H9 (cell line): ENCODE measurements at regions not wholly inside any gene's neighbourhood (a gene's known extent, or its start where the extent isn't known, plus 50 kb on each side); places are given as distances from the start of the nearest gene placed in this dataset.

Experiments used
- DNase-seq: peaks from one replicate; pipeline ENCODE4 v3.0.0-alpha.2; 2017
- H2AFZ ChIP-seq: one replicate; pipeline ENCODE4 v1.6.1; 2013; ENCODE audit warnings: mild to moderate bottlenecking, low read length, control low read depth, moderate library complexity
- H2AK5ac ChIP-seq: 2 replicates; pipeline ENCODE4 v1.6.1; 2013; ENCODE audit warnings: low read length, control low read depth, mixed read lengths; ENCODE audit not compliant: insufficient read length
- H2BK120ac ChIP-seq: one replicate; pipeline ENCODE4 v1.6.1; 2013; ENCODE audit warnings: low read depth, mild to moderate bottlenecking, low read length, control low read depth, inconsistent platforms; ENCODE audit not compliant: poor library complexity, severe bottlenecking
- H2BK12ac ChIP-seq: 2 replicates; pipeline ENCODE4 v1.6.1; 2013; ENCODE audit warnings: low read length, control low read depth, mixed read lengths, low read depth; ENCODE audit not compliant: insufficient read length
- H2BK15ac ChIP-seq: 2 replicates; pipeline ENCODE4 v1.6.1; 2013; ENCODE audit warnings: low read depth, low read length, control low read depth
- H2BK20ac ChIP-seq: one replicate; pipeline ENCODE4 v1.6.1; 2013; ENCODE audit warnings: low read depth, mild to moderate bottlenecking, low read length, control low read depth, inconsistent platforms; ENCODE audit not compliant: poor library complexity, severe bottlenecking
- H2BK5ac ChIP-seq: 2 replicates; pipeline ENCODE4 v1.6.1; 2013; ENCODE audit warnings: low read length, control low read depth, mixed read lengths; ENCODE audit not compliant: insufficient read length
- H3K14ac ChIP-seq: 2 replicates; pipeline ENCODE4 v1.6.1; 2013; ENCODE audit warnings: low read length, control low read depth; ENCODE audit not compliant: insufficient read depth
- H3K18ac ChIP-seq: 2 replicates; pipeline ENCODE4 v1.6.1; 2013; ENCODE audit warnings: low read depth, mild to moderate bottlenecking, mixed read lengths, low read length, control low read depth; ENCODE audit not compliant: insufficient read length
- H3K23ac ChIP-seq: 2 replicates; pipeline ENCODE4 v1.6.1; 2013; ENCODE audit warnings: low read length, control low read depth, mixed read lengths, low read depth; ENCODE audit not compliant: insufficient read length
- H3K23me2 ChIP-seq: 2 replicates; pipeline ENCODE4 v1.6.1; 2013; ENCODE audit warnings: low read depth, mild to moderate bottlenecking, mixed read lengths, low read length, control low read depth; ENCODE audit not compliant: insufficient read length, poor library complexity, severe bottlenecking
- H3K27ac ChIP-seq: 2 replicates; pipeline ENCODE4 v1.5.1; 2013; ENCODE audit warnings: low read length, control low read depth, mixed read lengths, low read depth; ENCODE audit not compliant: insufficient read length
- H3K27me3 ChIP-seq: 2 replicates; pipeline ENCODE4 v1.6.1; 2013; ENCODE audit warnings: low read length, control low read depth, inconsistent platforms; ENCODE audit not compliant: insufficient read depth
- H3K4ac ChIP-seq: 2 replicates; pipeline ENCODE4 v1.6.1; 2013; ENCODE audit warnings: low read depth, mild to moderate bottlenecking, control low read depth, inconsistent platforms, low read length, moderate library complexity
- H3K4me1 ChIP-seq: 2 replicates; pipeline ENCODE4 v1.6.1; 2013; ENCODE audit warnings: low read length, control low read depth, inconsistent platforms; ENCODE audit not compliant: insufficient read depth
- H3K4me2 ChIP-seq: 2 replicates; pipeline ENCODE4 v1.6.1; 2013; ENCODE audit warnings: low read length, control low read depth, mixed read lengths; ENCODE audit not compliant: insufficient read length, insufficient read depth
- H3K56ac ChIP-seq: 2 replicates; pipeline ENCODE4 v1.6.1; 2013; ENCODE audit warnings: low read depth, mild to moderate bottlenecking, mixed read lengths, low read length, control low read depth; ENCODE audit not compliant: insufficient read length
- H3K79me1 ChIP-seq: 2 replicates; pipeline ENCODE4 v1.6.1; 2013; ENCODE audit warnings: low read depth, mild to moderate bottlenecking, moderate library complexity, low read length, control low read depth, inconsistent platforms; ENCODE audit not compliant: insufficient read depth, poor library complexity, severe bottlenecking
- H3K79me2 ChIP-seq: 2 replicates; pipeline ENCODE4 v1.6.1; 2013; ENCODE audit warnings: low read length, control low read depth, inconsistent platforms; ENCODE audit not compliant: insufficient read depth
- H3K9ac ChIP-seq: 2 replicates; pipeline ENCODE4 v1.6.1; 2013; ENCODE audit warnings: low read length, control low read depth, mixed read lengths; ENCODE audit not compliant: insufficient read length; ENCODE audit errors: extremely low read depth
- H3K9me3 ChIP-seq: one replicate; pipeline ENCODE4 v1.6.1; 2013; ENCODE audit warnings: low read depth, low read length, inconsistent platforms; ENCODE audit not compliant: control insufficient read depth
- H3T11ph ChIP-seq: one replicate; pipeline ENCODE4 v1.6.1; 2013; ENCODE audit warnings: mild to moderate bottlenecking, low read length, control low read depth, inconsistent platforms
- H4K20me1 ChIP-seq: one replicate; pipeline ENCODE4 v1.6.1; 2013; ENCODE audit not compliant: control insufficient read depth, insufficient read length, insufficient read depth
- H4K5ac ChIP-seq: 2 replicates; pipeline ENCODE4 v1.6.1; 2013; ENCODE audit warnings: low read depth, mild to moderate bottlenecking, mixed read lengths, low read length, control low read depth; ENCODE audit not compliant: insufficient read length
- H4K8ac ChIP-seq: replicated peaks from 2 replicates; pipeline ENCODE4 v1.6.1; 2013; ENCODE audit warnings: low read length, control low read depth, mixed read lengths, low read depth; ENCODE audit not compliant: insufficient read length
- H4K91ac ChIP-seq: 2 replicates; pipeline ENCODE4 v1.6.1; 2013; ENCODE audit warnings: low read depth, mild to moderate bottlenecking, moderate library complexity, mixed read lengths, low read length, control low read depth; ENCODE audit not compliant: insufficient read length
- H3K27ac Mint-ChIP-seq, 3 experiments: 2 replicates in 2 of 3; 3 replicates in 1 of 3; pipeline ENCODE4 v1.8.0; 2020 to 2021; ENCODE audit warnings: mixed read lengths in 3 of 3, mild to moderate bottlenecking in 1 of 3, moderate library complexity in 1 of 3
- H3K27me3 Mint-ChIP-seq: 2 replicates; pipeline ENCODE4 v1.8.0; 2021; ENCODE audit warnings: low read depth, mild to moderate bottlenecking, moderate library complexity, mixed read lengths
- H3K36me3 Mint-ChIP-seq, 3 experiments: 2 replicates in 2 of 3; 3 replicates in 1 of 3; pipeline ENCODE4 v1.8.0; 2020 to 2021; ENCODE audit warnings: low read depth in 3 of 3, mixed read lengths in 3 of 3; ENCODE audit not compliant: insufficient read depth in 1 of 3
- H3K4me1 Mint-ChIP-seq, 2 experiments: 2 replicates each; pipeline ENCODE4 v1.8.0; 2020; ENCODE audit warnings: mixed read lengths in 2 of 2
- H3K4me3 Mint-ChIP-seq, 2 experiments: 2 replicates in 1 of 2; 3 replicates in 1 of 2; pipeline ENCODE4 v1.8.0; 2020 to 2021; ENCODE audit warnings: mild to moderate bottlenecking in 2 of 2, mixed read lengths in 2 of 2, moderate library complexity in 1 of 2
- H3K9me3 Mint-ChIP-seq, 2 experiments: 2 replicates in 1 of 2; 3 replicates in 1 of 2; pipeline ENCODE4 v1.8.0; 2020; ENCODE audit warnings: mild to moderate bottlenecking in 2 of 2, mixed read lengths in 2 of 2, moderate library complexity in 1 of 2
- WGBS: extraction: QIAGEN DNeasy Blood & Tissue Kit; methylation state at CpG from one replicate; pipeline ENCODE4 v1.1.7; 2013; ENCODE audit warnings: missing lambda C conversion rate, low lambda C conversion rate, mixed read lengths; ENCODE audit not compliant: insufficient read length; ENCODE audit errors: extremely low coverage; 5-methylcytosine and 5-hydroxymethylcytosine counted together
- TF ChIP-seq, protein P1 (sequence below): fragments of 200-600 bp; sonication (generic); conservative IDR thresholded peaks from 3 replicates; pipeline ENCODE4 v1.8.0; 2021; ENCODE audit warnings: antibody characterized with exemption, mild to moderate bottlenecking

DNA sequence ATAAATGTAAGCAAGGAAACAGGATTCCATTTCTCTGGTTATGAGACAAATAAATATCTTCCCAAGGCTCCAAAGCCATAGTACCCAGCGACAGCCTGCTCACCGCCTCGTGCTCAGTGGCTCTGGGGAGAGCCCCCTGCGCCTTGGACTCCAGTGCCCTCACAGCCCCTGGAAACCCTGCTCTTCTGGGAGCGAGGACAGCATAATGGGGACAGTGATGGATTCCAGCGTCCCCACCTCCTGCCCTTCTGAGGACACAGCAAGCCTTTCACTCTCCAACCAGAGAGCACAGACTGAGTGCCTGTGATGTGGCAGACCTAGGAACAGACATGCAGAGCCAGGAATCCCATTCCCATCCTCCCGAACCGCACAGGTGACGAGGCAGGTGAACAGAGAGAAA, 660.8 kb downstream of the TBC1D22A start:
- Histone ChIP-seq H2AK5ac (no peak overlapping the region), H3K9me3 (peaks cover 87% of the 10 kb centered on the region), H3K9ac (no peak overlapping the region), H4K5ac (no peak overlapping the region), H3K27me3 (no peaks in the 10 kb centered on the region), H3K14ac (no peak overlapping the region), H3K23me2 (no peaks in the 10 kb centered on the region), H3K56ac (no peak overlapping the region), H3K27ac (no peak overlapping the region), H3K4me2 (no peak overlapping the region), H4K20me1 (no peaks in the 10 kb centered on the region), H3K18ac (no peak overlapping the region), H2BK5ac (no peak overlapping the region), H4K8ac (no peak overlapping the region), H3K4ac (no peak overlapping the region), H3K4me1 (no peaks in the 10 kb centered on the region), H3K23ac (no peak overlapping the region), H2BK12ac (no peak overlapping the region), H2BK120ac (no peak overlapping the region), H3K79me2 (no peaks in the 10 kb centered on the region), H4K91ac (no peak overlapping the region), H2BK15ac (no peak overlapping the region), H3K79me1 (no peaks in the 10 kb centered on the region), H3T11ph (no peak overlapping the region), H2AFZ (no peak overlapping the region), H2BK20ac (no peak overlapping the region)
- Mint-ChIP-seq H3K27ac (no peak overlapping the region), H3K9me3 (peaks cover 90 to 97% of the 10 kb centered on the region in 2 experiments), H3K4me1 (no peaks in the 10 kb centered on the region), H3K27me3 (peaks cover 4% of the 10 kb centered on the region), H3K4me3 (no peak overlapping the region), H3K36me3 (peaks cover 4 to 44% (median 16%) of the 10 kb centered on the region in 3 experiments; a peak in 6 of 7 replicates)
- no CpG with 5 or more reads among the region's 9 CpGs for WGBS
- TF ChIP-seq, protein P1, sequence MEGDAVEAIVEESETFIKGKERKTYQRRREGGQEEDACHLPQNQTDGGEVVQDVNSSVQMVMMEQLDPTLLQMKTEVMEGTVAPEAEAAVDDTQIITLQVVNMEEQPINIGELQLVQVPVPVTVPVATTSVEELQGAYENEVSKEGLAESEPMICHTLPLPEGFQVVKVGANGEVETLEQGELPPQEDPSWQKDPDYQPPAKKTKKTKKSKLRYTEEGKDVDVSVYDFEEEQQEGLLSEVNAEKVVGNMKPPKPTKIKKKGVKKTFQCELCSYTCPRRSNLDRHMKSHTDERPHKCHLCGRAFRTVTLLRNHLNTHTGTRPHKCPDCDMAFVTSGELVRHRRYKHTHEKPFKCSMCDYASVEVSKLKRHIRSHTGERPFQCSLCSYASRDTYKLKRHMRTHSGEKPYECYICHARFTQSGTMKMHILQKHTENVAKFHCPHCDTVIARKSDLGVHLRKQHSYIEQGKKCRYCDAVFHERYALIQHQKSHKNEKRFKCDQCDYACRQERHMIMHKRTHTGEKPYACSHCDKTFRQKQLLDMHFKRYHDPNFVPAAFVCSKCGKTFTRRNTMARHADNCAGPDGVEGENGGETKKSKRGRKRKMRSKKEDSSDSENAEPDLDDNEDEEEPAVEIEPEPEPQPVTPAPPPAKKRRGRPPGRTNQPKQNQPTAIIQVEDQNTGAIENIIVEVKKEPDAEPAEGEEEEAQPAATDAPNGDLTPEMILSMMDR: no peak
- no peak for DNase-seq
